ENCODE measurements at regions not wholly inside any gene's neighbourhood (a gene's known extent, or its start where the extent isn't known, plus 50 kb on each side); places are given as distances from the start of the nearest gene placed in this dataset.
"Not testable (repeated sequence)": the region's sequence is repeated elsewhere in the genome, so short reads cannot be mapped to it uniquely, and the experiment has no call there.

- no peak overlapping the region for H3K27ac Mint-ChIP-seq
- peaks cover 0 to 2% (median 0%) of the 10 kb centered on the region in 3 donors for H3K27me3 Mint-ChIP-seq (ENCODE audit: low read depth in 3 of 3)
- DNase-seq: no peak
- no peaks in the 10 kb centered on the region for H3K36me3 Mint-ChIP-seq
- H3K9me3 Mint-ChIP-seq: peaks cover 5 to 34% (median 11%) of the 10 kb centered on the region in 6 donors
- no peak overlapping the region for H3K4me3 Mint-ChIP-seq
- H3K4me1 Mint-ChIP-seq: no peaks in the 10 kb centered on the region
Measured at GRCh38 chr2:117342415-117342814, 472.1 kb upstream of the DDX18 start.

GRCh38 chr2:117349687-117350086, 464.8 kb upstream of the DDX18 start:
- Mint-ChIP-seq H3K9me3 (peaks cover 6 to 47% (median 12%) of the 10 kb centered on the region in 6 donors), H3K27me3 (ENCODE audit: low read depth in 3 of 3) (peaks cover 0 to 2% (median 0%) of the 10 kb centered on the region in 3 donors), H3K36me3 (no peaks in the 10 kb centered on the region), H3K27ac (no peak overlapping the region), H3K4me3 (no peak overlapping the region), H3K4me1 (no peaks in the 10 kb centered on the region)
- DNase-seq: no peak

GRCh38 chr2:117351396-117351795, 463.1 kb upstream of the DDX18 start:
- DNase-seq: no peak
- Mint-ChIP-seq H3K27ac (no peak overlapping the region), H3K36me3 (no peaks in the 10 kb centered on the region), H3K9me3 (peaks cover 1 to 50% (median 12%) of the 10 kb centered on the region in 6 donors), H3K4me3 (no peak overlapping the region), H3K4me1 (no peaks in the 10 kb centered on the region), H3K27me3 (ENCODE audit: low read depth in 3 of 3) (peaks cover 0 to 2% (median 0%) of the 10 kb centered on the region in 3 donors)

DNA sequence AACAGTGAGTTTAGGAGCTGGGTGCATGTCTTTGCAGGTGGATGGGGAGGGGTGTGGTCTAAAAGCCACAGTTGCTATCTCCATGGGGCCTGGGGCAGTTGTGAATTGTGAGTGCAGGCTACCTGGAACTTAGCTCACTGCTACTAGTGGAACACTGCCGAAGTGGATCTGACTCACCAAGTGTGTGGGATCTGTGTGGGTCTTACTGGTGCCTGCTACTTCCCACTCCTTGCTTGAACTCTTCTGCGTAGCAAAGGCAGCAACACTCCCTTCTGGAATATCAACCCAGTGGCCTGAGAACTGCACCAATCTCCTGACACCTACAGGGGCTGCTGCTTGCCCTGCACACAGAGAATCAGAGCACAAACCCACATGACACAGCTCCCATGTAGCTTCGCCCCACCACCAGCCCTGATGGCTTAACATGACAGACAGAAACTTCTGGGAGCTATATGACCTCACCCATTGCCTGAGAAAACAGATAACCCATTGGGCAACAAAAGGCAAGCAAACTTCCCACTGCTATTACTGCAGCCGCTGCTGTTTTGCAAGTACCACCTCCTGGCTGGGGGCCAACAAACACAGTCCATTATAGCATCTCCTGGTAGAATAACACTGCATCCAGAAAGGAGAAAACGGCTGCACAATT, 455.1 kb upstream of the DDX18 start:
- Mint-ChIP-seq H3K4me3 (no peak overlapping the region), H3K4me1 (no peaks in the 10 kb centered on the region), H3K27ac (no peak overlapping the region), H3K36me3 (no peaks in the 10 kb centered on the region), H3K27me3 (ENCODE audit: low read depth in 3 of 3) (peaks cover 0 to 2% (median 1%) of the 10 kb centered on the region in 3 donors), H3K9me3 (peaks cover 4 to 59% (median 11%) of the 10 kb centered on the region in 6 donors)
- DNase-seq: no peak

DNA sequence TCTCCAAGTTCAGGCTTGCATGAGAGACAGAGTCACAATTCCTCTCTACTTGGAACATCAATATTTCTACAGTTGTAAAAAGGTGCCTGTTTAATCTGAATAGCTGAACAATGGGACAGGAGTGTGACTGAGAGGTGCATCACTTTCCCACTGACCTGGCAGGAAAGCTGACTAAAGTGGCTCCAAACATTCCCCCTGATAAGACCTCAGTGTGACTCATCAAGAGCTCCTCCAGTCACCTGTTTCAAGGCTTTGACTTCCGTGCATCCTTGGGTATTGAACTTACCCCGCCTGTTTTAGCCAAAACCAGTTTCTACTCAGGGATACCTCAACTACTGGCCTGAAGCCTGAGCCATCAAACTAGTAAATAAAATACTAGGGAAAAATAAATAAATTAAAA, 453.9 kb upstream of the DDX18 start:
- Mint-ChIP-seq H3K27me3 (ENCODE audit: low read depth in 3 of 3) (peaks cover 0 to 2% (median 1%) of the 10 kb centered on the region in 3 donors), H3K9me3 (peaks cover 10 to 63% (median 14%) of the 10 kb centered on the region in 6 donors), H3K36me3 (no peaks in the 10 kb centered on the region), H3K4me3 (no peak overlapping the region), H3K4me1 (no peaks in the 10 kb centered on the region), H3K27ac (no peak overlapping the region)
- no peak for DNase-seq

DNA sequence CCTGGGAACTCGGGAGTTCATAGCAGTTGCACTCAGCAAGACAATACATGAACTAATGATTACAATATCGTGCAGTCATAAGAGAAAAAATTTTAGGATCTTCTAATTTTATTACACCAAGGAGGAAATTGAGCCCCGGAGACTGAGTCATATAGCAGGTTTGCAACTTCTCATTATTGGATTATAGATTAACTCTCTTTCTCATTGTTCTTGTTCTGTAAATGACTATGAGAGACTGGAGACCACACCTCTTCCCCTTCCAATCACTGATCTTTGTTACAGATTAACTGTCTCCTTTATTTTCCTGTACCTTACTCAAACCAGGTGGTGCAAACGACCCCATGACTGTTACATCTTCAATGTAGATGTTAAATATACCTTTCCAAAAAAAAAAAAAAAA, 435.8 kb upstream of the DDX18 start:
- Mint-ChIP-seq H3K4me3 (no peak overlapping the region), H3K9me3 (peaks cover 2 to 26% (median 5%) of the 10 kb centered on the region in 6 donors), H3K27ac (no peak overlapping the region), H3K27me3 (ENCODE audit: low read depth in 3 of 3) (no peaks in the 10 kb centered on the region), H3K4me1 (no peaks in the 10 kb centered on the region), H3K36me3 (peaks cover 0 to under 1% (median 0%) of the 10 kb centered on the region in 3 donors)
- no peak for DNase-seq

DNA sequence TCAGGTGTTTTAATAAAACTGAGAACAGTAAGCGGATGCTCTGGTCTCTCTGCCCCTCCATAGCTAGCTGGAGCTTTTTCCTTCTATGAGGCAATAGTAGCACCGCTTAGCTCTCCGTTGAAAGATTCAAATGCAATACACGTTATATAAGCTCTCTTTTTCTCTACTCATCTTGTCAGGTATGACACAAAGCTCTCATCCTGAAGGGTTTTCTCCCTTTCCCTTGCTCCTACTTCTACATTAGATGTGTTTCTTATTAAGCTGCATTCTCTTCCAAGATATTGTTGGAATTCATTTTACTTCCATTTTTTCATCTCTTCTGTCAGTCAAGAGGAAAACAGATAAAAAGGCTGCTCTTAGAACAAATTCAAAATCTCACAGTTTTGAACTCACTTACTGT, 434.6 kb upstream of the DDX18 start:
- Mint-ChIP-seq H3K36me3 (no peaks in the 10 kb centered on the region), H3K4me1 (no peaks in the 10 kb centered on the region), H3K9me3 (peaks cover 2 to 30% (median 7%) of the 10 kb centered on the region in 6 donors), H3K27ac (no peak overlapping the region), H3K4me3 (no peak overlapping the region), H3K27me3 (ENCODE audit: low read depth in 3 of 3) (no peaks in the 10 kb centered on the region)
- no peak for DNase-seq

- not testable (repeated sequence) for H3K4me3 Mint-ChIP-seq; H3K27me3 Mint-ChIP-seq (ENCODE audit: low read depth in 3 of 3); DNase-seq; H3K36me3 Mint-ChIP-seq; H3K4me1 Mint-ChIP-seq; H3K27ac Mint-ChIP-seq
- H3K9me3 Mint-ChIP-seq: peaks cover 6 to 45% (median 22%) of the 10 kb centered on the region in 6 donors
Measured at GRCh38 chr2:117383997-117384396, 430.5 kb upstream of the DDX18 start.

DNA sequence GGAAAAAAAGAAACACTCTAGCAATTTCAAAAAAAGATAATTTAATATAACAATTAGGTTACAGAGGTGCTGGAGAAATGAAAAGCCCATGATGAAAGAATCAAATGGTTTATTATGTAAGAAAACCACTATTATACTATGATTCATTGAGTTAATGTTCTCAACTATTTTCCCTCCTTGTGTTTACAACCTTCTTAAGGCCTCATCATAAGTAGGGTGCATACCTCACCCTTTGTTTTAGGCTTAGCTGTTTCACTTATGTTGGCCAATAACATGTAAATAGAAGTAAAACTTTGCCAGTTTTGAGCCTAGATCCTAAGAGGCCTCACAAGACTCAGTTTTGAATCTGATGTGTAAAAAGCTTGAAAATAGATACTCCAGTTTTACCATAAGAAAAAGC, 418.3 kb upstream of the DDX18 start:
- peaks cover 0 to 3% (median 0%) of the 10 kb centered on the region in 3 donors for H3K36me3 Mint-ChIP-seq
- H3K27ac Mint-ChIP-seq: no peak overlapping the region
- H3K27me3 Mint-ChIP-seq (ENCODE audit: low read depth in 3 of 3): peaks cover 0 to 2% (median 0%) of the 10 kb centered on the region in 3 donors
- H3K9me3 Mint-ChIP-seq: peaks cover 9 to 34% (median 12%) of the 10 kb centered on the region in 6 donors
- no peaks in the 10 kb centered on the region for H3K4me1 Mint-ChIP-seq
- H3K4me3 Mint-ChIP-seq: no peak overlapping the region
- DNase-seq: no peak

DNA sequence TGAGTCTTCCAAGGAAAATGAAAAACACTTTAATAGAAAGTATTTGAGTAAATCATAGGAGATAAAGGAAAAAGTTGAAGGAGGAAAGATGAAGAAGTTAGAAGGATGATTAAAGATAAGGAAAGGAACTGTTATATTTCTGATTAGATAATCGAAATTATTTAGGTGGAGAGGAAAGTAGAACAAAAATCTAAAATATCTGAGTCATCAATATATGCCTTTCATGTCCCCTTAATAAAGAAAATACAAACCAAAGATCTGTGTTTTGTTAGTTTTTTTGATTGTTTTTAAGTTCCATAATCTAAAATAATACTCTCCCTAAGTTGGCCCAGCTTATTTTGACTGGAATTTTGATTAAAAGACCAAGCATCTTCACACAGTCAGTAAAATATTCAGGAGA, 412.9 kb upstream of the DDX18 start:
- H3K27me3 Mint-ChIP-seq (ENCODE audit: low read depth in 3 of 3): peaks cover 0 to 2% (median 0%) of the 10 kb centered on the region in 3 donors
- peaks cover 10 to 18% (median 11%) of the 10 kb centered on the region in 6 donors for H3K9me3 Mint-ChIP-seq
- no peak overlapping the region for H3K4me3 Mint-ChIP-seq
- no peaks in the 10 kb centered on the region for H3K4me1 Mint-ChIP-seq
- DNase-seq: no peak
- H3K27ac Mint-ChIP-seq: no peak overlapping the region
- H3K36me3 Mint-ChIP-seq: no peaks in the 10 kb centered on the region

DNA sequence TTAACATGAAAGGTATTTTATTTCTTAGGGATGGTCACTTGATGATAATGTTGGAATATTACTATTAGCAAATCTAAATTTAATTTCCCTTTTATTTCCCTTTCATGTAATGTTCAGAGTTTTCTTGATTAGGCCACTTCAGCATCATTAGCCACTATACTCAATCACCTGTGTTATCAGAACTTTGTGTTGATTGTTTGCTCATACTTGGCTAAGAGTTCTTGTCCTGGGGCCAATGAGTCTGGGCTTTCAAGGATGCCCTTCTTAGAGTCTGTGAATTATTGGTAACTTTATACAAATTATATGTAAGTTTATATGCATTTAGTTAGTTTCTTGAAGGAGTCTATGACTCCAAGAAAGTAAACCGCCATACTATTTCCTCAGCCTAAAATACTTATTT, 408.0 kb upstream of the DDX18 start:
- H3K27me3 Mint-ChIP-seq (ENCODE audit: low read depth in 3 of 3): no peaks in the 10 kb centered on the region
- H3K9me3 Mint-ChIP-seq: peaks cover 3 to 20% (median 13%) of the 10 kb centered on the region in 6 donors
- H3K4me3 Mint-ChIP-seq: no peak overlapping the region

DNA sequence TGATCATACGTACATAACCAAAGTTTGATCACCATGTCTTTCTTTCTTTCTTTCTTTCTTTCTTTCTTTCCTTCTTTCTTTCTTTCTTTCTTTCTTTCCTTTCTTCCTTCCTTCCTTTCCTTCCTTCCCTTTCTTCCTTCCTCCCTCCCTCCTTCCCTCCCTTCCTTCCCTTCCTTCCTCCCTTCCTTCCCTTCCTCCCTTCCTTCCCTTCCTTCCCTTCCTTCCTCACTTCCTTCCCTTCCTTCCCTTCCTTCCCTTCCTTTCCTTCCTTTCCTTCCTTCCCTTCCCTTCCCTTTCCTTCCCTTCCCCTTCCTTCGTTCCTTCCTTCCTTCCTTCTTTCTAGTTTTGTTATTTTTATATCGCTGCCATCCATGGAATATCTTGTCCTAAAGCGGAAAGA, 406.7 kb upstream of the DDX18 start:
- H3K27me3 Mint-ChIP-seq (ENCODE audit: low read depth in 3 of 3): no peaks in the 10 kb centered on the region
- no peaks in the 10 kb centered on the region for H3K4me1 Mint-ChIP-seq
- no peaks in the 10 kb centered on the region for H3K36me3 Mint-ChIP-seq
- DNase-seq: no peak
- no peak overlapping the region for H3K4me3 Mint-ChIP-seq
- peaks cover 3 to 23% (median 12%) of the 10 kb centered on the region in 6 donors for H3K9me3 Mint-ChIP-seq
- no peak overlapping the region for H3K27ac Mint-ChIP-seq

More for the DNA sequence above, 408.0 kb upstream of the DDX18 start:
- Mint-ChIP-seq H3K4me1 (no peaks in the 10 kb centered on the region), H3K36me3 (no peaks in the 10 kb centered on the region), H3K27ac (no peak overlapping the region)
- no peak for DNase-seq

DNA sequence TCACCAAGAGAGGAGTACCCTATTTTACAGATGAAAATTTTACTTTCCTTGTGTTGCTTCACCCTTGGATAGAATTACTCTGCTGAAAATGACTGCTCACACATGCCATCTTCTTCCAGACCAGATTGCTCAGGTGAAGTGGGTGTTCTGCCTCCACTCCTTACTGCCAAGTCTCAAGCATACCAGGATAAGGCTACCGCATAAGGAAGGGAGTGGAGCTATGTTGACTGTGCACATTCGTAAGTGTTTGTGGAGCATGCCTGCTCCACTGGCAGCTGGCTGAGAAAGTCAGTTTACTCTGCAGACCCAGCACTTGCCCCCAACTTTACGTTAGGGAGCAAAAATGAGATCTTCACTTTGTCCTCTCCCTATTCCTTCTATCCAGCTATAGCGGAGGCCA, 405.0 kb upstream of the DDX18 start:
- no peak overlapping the region for H3K27ac Mint-ChIP-seq
- H3K4me3 Mint-ChIP-seq: no peak overlapping the region
- H3K4me1 Mint-ChIP-seq: no peaks in the 10 kb centered on the region
- H3K9me3 Mint-ChIP-seq: peaks cover 4 to 33% (median 11%) of the 10 kb centered on the region in 6 donors
- no peak for DNase-seq
- H3K36me3 Mint-ChIP-seq: no peaks in the 10 kb centered on the region
- no peaks in the 10 kb centered on the region for H3K27me3 Mint-ChIP-seq (ENCODE audit: low read depth in 3 of 3)

GRCh38 chr2:117411983-117412382, 402.5 kb upstream of the DDX18 start:
- Mint-ChIP-seq H3K27me3 (ENCODE audit: low read depth in 3 of 3) (peaks cover 0 to 1% (median 0%) of the 10 kb centered on the region in 3 donors), H3K9me3 (peaks cover 10 to 51% (median 14%) of the 10 kb centered on the region in 6 donors), H3K4me1 (no peaks in the 10 kb centered on the region), H3K4me3 (no peak overlapping the region), H3K36me3 (no peaks in the 10 kb centered on the region), H3K27ac (no peak overlapping the region)
- no peak for DNase-seq

GRCh38 chr2:117432746-117433145, 381.7 kb upstream of the DDX18 start:
- Mint-ChIP-seq H3K9me3 (peaks cover 0 to 18% (median 5%) of the 10 kb centered on the region in 6 donors), H3K4me3 (no peak overlapping the region), H3K27ac (no peak overlapping the region), H3K27me3 (ENCODE audit: low read depth in 3 of 3) (no peaks in the 10 kb centered on the region), H3K4me1 (no peaks in the 10 kb centered on the region), H3K36me3 (no peaks in the 10 kb centered on the region)
- DNase-seq: no peak
